IMR-90 (cell line): ENCODE measurements at regions not wholly inside any gene's neighbourhood (a gene's known extent, or its start where the extent isn't known, plus 50 kb on each side); places are given as distances from the start of the nearest gene placed in this dataset.

Source experiments
- ATAC-seq: fragments of 200-7000 bp; cut with Tn5 transposase; 2 replicates; pipeline ENCODE4 v1.9.1; 2020; ENCODE audit warnings: low read depth, mild to moderate bottlenecking, moderate library complexity
- BruUV-seq: library from RNA; stranded (reverse); fragments of 400-500 nt; replicated peaks from 2 replicates; lab custom pipeline; 2021; lab: Mats Ljungman, UMichigan
- CTCF ChIA-PET: fragments of 300-600 bp; formaldehyde crosslinking; extraction: SDS; loops from one replicate; lab custom pipeline; 2021; ENCODE audit warnings: antibody characterized with exemption; lab: Yijun Ruan, JAX
- POLR2A ChIA-PET: fragments of 300-600 bp; sonication (Branson Sonifier 250); formaldehyde crosslinking; loops from one replicate; lab custom pipeline; 2022; ENCODE audit warnings: antibody characterized with exemption; ENCODE audit not compliant: unreplicated experiment; lab: Charles Lee
- DNase-seq: peaks from one replicate; pipeline ENCODE4 v3.0.0; 2013
- H2AFZ ChIP-seq: replicated peaks from 2 replicates; pipeline ENCODE3; 2013; ENCODE audit warnings: low read length, mild to moderate bottlenecking; ENCODE audit not compliant: poor library complexity
- H2AK5ac ChIP-seq: 2 replicates; pipeline ENCODE4 v1.6.1; 2013; ENCODE audit warnings: low read depth, low read length, inconsistent platforms
- H2AK9ac ChIP-seq: replicated peaks from 2 replicates; pipeline ENCODE3; 2013; ENCODE audit warnings: mild to moderate bottlenecking, low read depth, low read length, moderate library complexity; ENCODE audit not compliant: poor library complexity
- H2BK120ac ChIP-seq: 2 replicates; pipeline ENCODE4 v1.6.1; 2013; ENCODE audit warnings: low read depth, low read length, inconsistent platforms
- H2BK15ac ChIP-seq: 3 replicates; pipeline ENCODE4 v1.6.1; 2013; ENCODE audit warnings: low read depth, low read length, inconsistent platforms
- H2BK20ac ChIP-seq: 2 replicates; pipeline ENCODE4 v1.6.1; 2013; ENCODE audit warnings: low read depth, mild to moderate bottlenecking, inconsistent platforms, low read length, moderate library complexity
- H2BK5ac ChIP-seq: 2 replicates; pipeline ENCODE4 v1.6.1; 2013; ENCODE audit warnings: mild to moderate bottlenecking, low read depth, low read length, inconsistent platforms; ENCODE audit not compliant: poor library complexity, severe bottlenecking
- H3K14ac ChIP-seq: replicated peaks from 2 replicates; pipeline ENCODE4 v1.6.1; 2013; ENCODE audit warnings: low read depth, low read length, inconsistent platforms
- H3K18ac ChIP-seq: 2 replicates; pipeline ENCODE4 v1.6.1; 2013; ENCODE audit warnings: low read depth, low read length, control low read depth
- H3K23ac ChIP-seq: 2 replicates; pipeline ENCODE4 v1.6.1; 2013; ENCODE audit warnings: low read depth, low read length, inconsistent platforms
- H3K27ac ChIP-seq: 2 replicates; pipeline ENCODE4 v1.5.1; 2013; ENCODE audit warnings: mild to moderate bottlenecking, control low read depth, low read length; ENCODE audit not compliant: insufficient read depth
- H3K27me3 ChIP-seq: 2 replicates; pipeline ENCODE4 v1.6.1; 2013; ENCODE audit warnings: low read length; ENCODE audit not compliant: control insufficient read depth, insufficient read depth
- H3K36me3 ChIP-seq: 2 replicates; pipeline ENCODE4 v1.6.1; 2013; ENCODE audit warnings: low read length, mixed read lengths; ENCODE audit not compliant: control insufficient read depth, insufficient read depth
- H3K4ac ChIP-seq: 2 replicates; pipeline ENCODE4 v1.6.1; 2013; ENCODE audit warnings: low read depth, low read length, inconsistent platforms
- H3K4me1 ChIP-seq: 2 replicates; pipeline ENCODE4 v1.6.1; 2013; ENCODE audit warnings: low read length, mixed read lengths; ENCODE audit not compliant: control insufficient read depth, insufficient read depth
- H3K4me2 ChIP-seq: 2 replicates; pipeline ENCODE4 v1.6.1; 2013; ENCODE audit warnings: low read depth, mild to moderate bottlenecking, control low read depth, low read length, moderate library complexity
- H3K4me3 ChIP-seq: 2 replicates; pipeline ENCODE4 v1.5.1; 2013; ENCODE audit warnings: low read depth, mild to moderate bottlenecking, control low read depth, low read length, moderate library complexity; ENCODE audit not compliant: insufficient read depth
- H3K56ac ChIP-seq: 2 replicates; pipeline ENCODE4 v1.6.1; 2013; ENCODE audit warnings: low read length, inconsistent platforms; ENCODE audit not compliant: insufficient read depth; ENCODE audit errors: extremely low read depth
- H3K79me1 ChIP-seq, 2 experiments: 2 replicates each; pipeline ENCODE4 v1.6.1; 2013; ENCODE audit warnings: low read length in 2 of 2, inconsistent platforms in 1 of 2, low read depth in 1 of 2
- H3K9ac ChIP-seq: 2 replicates; pipeline ENCODE4 v1.6.1; 2013; ENCODE audit warnings: low read depth, low read length, control low read depth
- H3K9me1 ChIP-seq: 2 replicates; pipeline ENCODE4 v1.6.1; 2013; ENCODE audit warnings: low read length, inconsistent platforms; ENCODE audit not compliant: insufficient read depth
- H3K9me3 ChIP-seq: 2 replicates; pipeline ENCODE4 v1.6.1; 2013; ENCODE audit warnings: low read length; ENCODE audit not compliant: control insufficient read depth, insufficient read depth
- H4K20me1 ChIP-seq: 2 replicates; pipeline ENCODE4 v1.6.1; 2013; ENCODE audit warnings: low read length, inconsistent platforms; ENCODE audit not compliant: insufficient read depth
- H4K5ac ChIP-seq: 2 replicates; pipeline ENCODE4 v1.6.1; 2013; ENCODE audit warnings: mild to moderate bottlenecking, low read depth, low read length, control low read depth
- H4K8ac ChIP-seq, 2 experiments: 2 replicates each; pipeline ENCODE4 v1.6.1; 2013; ENCODE audit warnings: low read depth in 2 of 2, low read length in 2 of 2, control low read depth in 1 of 2, inconsistent platforms in 1 of 2
- H4K91ac ChIP-seq: 2 replicates; pipeline ENCODE4 v1.6.1; 2013; ENCODE audit warnings: low read depth, low read length, inconsistent platforms; ENCODE audit not compliant: insufficient read depth
- BHLHE40 ChIP-seq: fragments of 150-350 bp; IDR thresholded peaks from 2 replicates; pipeline ENCODE4 v1.6.1; 2016; ENCODE audit warnings: mild to moderate bottlenecking, low read depth, low read length
- CEBPB ChIP-seq: IDR thresholded peaks from 2 replicates; pipeline ENCODE4 v1.6.1; 2012; ENCODE audit warnings: low read depth, low read length, improper control_type of control experiment
- CHD1 ChIP-seq: IDR thresholded peaks from 2 replicates; pipeline ENCODE4 v1.6.1; 2012; ENCODE audit warnings: low read depth, low read length, improper control_type of control experiment
- ELK1 ChIP-seq: fragments of 150-350 bp; IDR thresholded peaks from 2 replicates; pipeline ENCODE4 v1.6.1; 2016; ENCODE audit warnings: low read depth, mild to moderate bottlenecking, low read length, moderate library complexity, borderline replicate concordance
- FOS ChIP-seq: fragments of 150-350 bp; IDR thresholded peaks from 2 replicates; pipeline ENCODE4 v1.6.1; 2016; ENCODE audit warnings: low read depth, low read length
- MAFK ChIP-seq: IDR thresholded peaks from 2 replicates; pipeline ENCODE4 v1.6.1; 2012; ENCODE audit warnings: low read depth, low read length, improper control_type of control experiment
- MAZ ChIP-seq: IDR thresholded peaks from 2 replicates; pipeline ENCODE4 v1.6.1; 2012; ENCODE audit warnings: low read depth, mild to moderate bottlenecking, low read length, improper control_type of control experiment, moderate library complexity, borderline replicate concordance
- MXI1 ChIP-seq: IDR thresholded peaks from 2 replicates; pipeline ENCODE4 v1.6.1; 2012; ENCODE audit warnings: low read depth, mild to moderate bottlenecking, low read length, moderate library complexity, borderline replicate concordance
- NFE2L2 ChIP-seq: fragments of 150-350 bp; IDR thresholded peaks from 2 replicates; pipeline ENCODE4 v1.6.1; 2016; ENCODE audit warnings: low read depth, mild to moderate bottlenecking, low read length
- POLR2A ChIP-seq: IDR thresholded peaks from 2 replicates; pipeline ENCODE4 v1.6.1; 2012; ENCODE audit warnings: mild to moderate bottlenecking, low read depth, low read length
- RAD21 ChIP-seq: IDR thresholded peaks from 2 replicates; pipeline ENCODE4 v1.6.1; 2012; ENCODE audit warnings: low read length, improper control_type of control experiment
- RCOR1 ChIP-seq: IDR thresholded peaks from 2 replicates; pipeline ENCODE4 v1.6.1; 2012; ENCODE audit warnings: mild to moderate bottlenecking, low read length, improper control_type of control experiment; ENCODE audit not compliant: insufficient replicate concordance
- RFX5 ChIP-seq: IDR thresholded peaks from 2 replicates; pipeline ENCODE4 v1.8.0; 2012; ENCODE audit warnings: low read depth, mild to moderate bottlenecking, low read length, moderate library complexity
- SMC3 ChIP-seq: fragments of 150-350 bp; IDR thresholded peaks from 2 replicates; pipeline ENCODE4 v1.6.1; 2016; ENCODE audit warnings: low read depth, mild to moderate bottlenecking, antibody characterized with exemption, low read length, moderate library complexity
- WGBS, 2 experiments: methylation state at CpG; one replicate each; pipeline versions ENCODE4 v1.1.5 to v1.1.7; 2013; ENCODE audit warnings: missing lambda C conversion rate in 2 of 2; ENCODE audit not compliant: insufficient read length in 1 of 2; ENCODE audit errors: extremely low coverage in 2 of 2; 5-methylcytosine and 5-hydroxymethylcytosine counted together
- dilution Hi-C: fragments of 300-500 bp; cut with HindIII; formaldehyde crosslinking; loops from one replicate; pipeline ENCODE4 v1.14.3; 2018; ENCODE audit warnings: low sequenced_read_pairs; ENCODE audit not compliant: unreplicated experiment
- in situ Hi-C: fragments of 300-500 bp; cut with MboI; formaldehyde crosslinking; loops from 3 replicates; pipeline ENCODE4 v1.14.3; 2019; ENCODE audit warnings: low sequenced_read_pairs, inconsistent platforms, mixed read lengths
- intact Hi-C: fragments of 100-400 bp; cut with micrococcal nuclease; formaldehyde crosslinking; loops from 2 replicates; pipeline ENCODE4 v1.10.0; 2022
- TF ChIP-seq, protein P1 (sequence below): conservative IDR thresholded peaks from 2 replicates; pipeline ENCODE4 v1.5.1; 2012; ENCODE audit warnings: mild to moderate bottlenecking, low read depth, low read length, improper control_type of control experiment
- TF ChIP-seq, protein P2 (sequence below): fragments of 150-350 bp; IDR thresholded peaks from 2 replicates; pipeline ENCODE4 v1.6.1; 2017; ENCODE audit warnings: mild to moderate bottlenecking, antibody characterized with exemption, low read length, low read depth

DNA sequence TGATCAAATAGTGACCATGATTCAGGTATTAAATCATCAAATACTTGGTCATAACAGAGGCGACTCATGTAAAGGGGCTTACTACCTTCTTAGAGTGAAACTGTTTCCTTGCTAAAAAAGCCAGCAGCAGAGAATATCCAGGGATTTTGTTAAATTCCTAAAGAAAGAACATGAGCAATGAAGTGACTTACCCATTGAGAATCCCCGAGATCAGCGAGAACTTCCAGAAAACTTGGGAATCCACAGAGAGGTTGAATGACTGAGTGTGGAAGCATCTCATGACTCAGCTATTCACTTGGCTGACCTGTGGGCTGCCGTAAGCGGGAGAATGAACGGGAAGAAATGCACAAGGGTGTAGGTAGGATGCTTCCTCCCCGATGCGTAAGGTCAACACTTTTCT, 85.3 kb upstream of the KCNA1 start:
- intact Hi-C loops, result no loop called here
- no CpG with 5 or more reads among the region's 8 CpGs for WGBS, 2 experiments

More for the DNA sequence above, 85.3 kb upstream of the KCNA1 start:
- no peak overlapping the region for H3K4ac ChIP-seq
- H4K20me1 ChIP-seq, result no peaks in the 10 kb centered on the region
- H3K23ac ChIP-seq, result no peak overlapping the region
- H3K36me3 ChIP-seq, result no peaks in the 10 kb centered on the region
- TF ChIP-seq FOS (no peak), MXI1 (no peak), SMC3 (no peak), CHD1 (no peak), NFE2L2 (peak; percentile 31; the same call in 1 of the 2 replicates), MAFK (peak; percentile 44), RCOR1 (no peak), POLR2A (no peak), MAZ (no peak), ELK1 (no peak), BHLHE40 (no peak), CEBPB (no peak), RFX5 (no peak), RAD21 (no peak)
- TF ChIP-seq, protein P1, sequence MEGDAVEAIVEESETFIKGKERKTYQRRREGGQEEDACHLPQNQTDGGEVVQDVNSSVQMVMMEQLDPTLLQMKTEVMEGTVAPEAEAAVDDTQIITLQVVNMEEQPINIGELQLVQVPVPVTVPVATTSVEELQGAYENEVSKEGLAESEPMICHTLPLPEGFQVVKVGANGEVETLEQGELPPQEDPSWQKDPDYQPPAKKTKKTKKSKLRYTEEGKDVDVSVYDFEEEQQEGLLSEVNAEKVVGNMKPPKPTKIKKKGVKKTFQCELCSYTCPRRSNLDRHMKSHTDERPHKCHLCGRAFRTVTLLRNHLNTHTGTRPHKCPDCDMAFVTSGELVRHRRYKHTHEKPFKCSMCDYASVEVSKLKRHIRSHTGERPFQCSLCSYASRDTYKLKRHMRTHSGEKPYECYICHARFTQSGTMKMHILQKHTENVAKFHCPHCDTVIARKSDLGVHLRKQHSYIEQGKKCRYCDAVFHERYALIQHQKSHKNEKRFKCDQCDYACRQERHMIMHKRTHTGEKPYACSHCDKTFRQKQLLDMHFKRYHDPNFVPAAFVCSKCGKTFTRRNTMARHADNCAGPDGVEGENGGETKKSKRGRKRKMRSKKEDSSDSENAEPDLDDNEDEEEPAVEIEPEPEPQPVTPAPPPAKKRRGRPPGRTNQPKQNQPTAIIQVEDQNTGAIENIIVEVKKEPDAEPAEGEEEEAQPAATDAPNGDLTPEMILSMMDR, result no peak
- TF ChIP-seq, protein P2, sequence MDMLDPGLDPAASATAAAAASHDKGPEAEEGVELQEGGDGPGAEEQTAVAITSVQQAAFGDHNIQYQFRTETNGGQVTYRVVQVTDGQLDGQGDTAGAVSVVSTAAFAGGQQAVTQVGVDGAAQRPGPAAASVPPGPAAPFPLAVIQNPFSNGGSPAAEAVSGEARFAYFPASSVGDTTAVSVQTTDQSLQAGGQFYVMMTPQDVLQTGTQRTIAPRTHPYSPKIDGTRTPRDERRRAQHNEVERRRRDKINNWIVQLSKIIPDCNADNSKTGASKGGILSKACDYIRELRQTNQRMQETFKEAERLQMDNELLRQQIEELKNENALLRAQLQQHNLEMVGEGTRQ, result no peak
- H3K14ac ChIP-seq, result no peak overlapping the region
- BruUV-seq, result no TSS peak
- DNase-seq (peak; percentile 74), ATAC-seq (no peak)
- no peak overlapping the region for H2BK5ac ChIP-seq
- H3K9me3 ChIP-seq, result no peaks in the 10 kb centered on the region
- no peaks in the 10 kb centered on the region for H3K4me1 ChIP-seq
- H3K4me2 ChIP-seq, result no peak overlapping the region
- H2BK120ac ChIP-seq, result no peak overlapping the region
- H3K56ac ChIP-seq, result no peak overlapping the region
- no peak overlapping the region for H4K8ac ChIP-seq
- no peak overlapping the region for H3K4me3 ChIP-seq
- H4K91ac ChIP-seq, result no peak overlapping the region
- H3K27ac ChIP-seq, result no peak overlapping the region
- no peak overlapping the region for H2AFZ ChIP-seq
- H2BK20ac ChIP-seq, result no peak overlapping the region
- H2BK15ac ChIP-seq, result no peak overlapping the region
- H3K9ac ChIP-seq, result no peak overlapping the region
- H3K27me3 ChIP-seq, result no peaks in the 10 kb centered on the region; the same call in none of the 2 replicates
- no peak overlapping the region for H4K5ac ChIP-seq
- ChIA-PET CTCF (no interaction called here), POLR2A (no interaction called here)
- dilution Hi-C loops (no loop called here), in situ Hi-C loops (no loop called here)
- no peaks in the 10 kb centered on the region for H3K9me1 ChIP-seq
- H3K79me1 ChIP-seq, result no peaks in the 10 kb centered on the region
- no peak overlapping the region for H2AK9ac ChIP-seq
- H2AK5ac ChIP-seq, result no peak overlapping the region
- H3K18ac ChIP-seq, result no peak overlapping the region
